H9 (cell line): ENCODE measurements at regions not wholly inside any gene's neighbourhood (a gene's known extent, or its start where the extent isn't known, plus 50 kb on each side); places are given as distances from the start of the nearest gene placed in this dataset.

Source experiments
- DNase-seq: peaks from one replicate; pipeline ENCODE4 v3.0.0-alpha.2; 2017
- H2AFZ ChIP-seq: one replicate; pipeline ENCODE4 v1.6.1; 2013; ENCODE audit warnings: mild to moderate bottlenecking, low read length, control low read depth, moderate library complexity
- H2AK5ac ChIP-seq: 2 replicates; pipeline ENCODE4 v1.6.1; 2013; ENCODE audit warnings: low read length, control low read depth, mixed read lengths; ENCODE audit not compliant: insufficient read length
- H2BK120ac ChIP-seq: one replicate; pipeline ENCODE4 v1.6.1; 2013; ENCODE audit warnings: low read depth, mild to moderate bottlenecking, low read length, control low read depth, inconsistent platforms; ENCODE audit not compliant: poor library complexity, severe bottlenecking
- H2BK12ac ChIP-seq: 2 replicates; pipeline ENCODE4 v1.6.1; 2013; ENCODE audit warnings: low read length, control low read depth, mixed read lengths, low read depth; ENCODE audit not compliant: insufficient read length
- H2BK15ac ChIP-seq: 2 replicates; pipeline ENCODE4 v1.6.1; 2013; ENCODE audit warnings: low read depth, low read length, control low read depth
- H2BK20ac ChIP-seq: one replicate; pipeline ENCODE4 v1.6.1; 2013; ENCODE audit warnings: low read depth, mild to moderate bottlenecking, low read length, control low read depth, inconsistent platforms; ENCODE audit not compliant: poor library complexity, severe bottlenecking
- H2BK5ac ChIP-seq: 2 replicates; pipeline ENCODE4 v1.6.1; 2013; ENCODE audit warnings: low read length, control low read depth, mixed read lengths; ENCODE audit not compliant: insufficient read length
- H3K14ac ChIP-seq: 2 replicates; pipeline ENCODE4 v1.6.1; 2013; ENCODE audit warnings: low read length, control low read depth; ENCODE audit not compliant: insufficient read depth
- H3K18ac ChIP-seq: 2 replicates; pipeline ENCODE4 v1.6.1; 2013; ENCODE audit warnings: low read depth, mild to moderate bottlenecking, mixed read lengths, low read length, control low read depth; ENCODE audit not compliant: insufficient read length
- H3K23ac ChIP-seq: 2 replicates; pipeline ENCODE4 v1.6.1; 2013; ENCODE audit warnings: low read length, control low read depth, mixed read lengths, low read depth; ENCODE audit not compliant: insufficient read length
- H3K23me2 ChIP-seq: 2 replicates; pipeline ENCODE4 v1.6.1; 2013; ENCODE audit warnings: low read depth, mild to moderate bottlenecking, mixed read lengths, low read length, control low read depth; ENCODE audit not compliant: insufficient read length, poor library complexity, severe bottlenecking
- H3K27ac ChIP-seq: 2 replicates; pipeline ENCODE4 v1.5.1; 2013; ENCODE audit warnings: low read length, control low read depth, mixed read lengths, low read depth; ENCODE audit not compliant: insufficient read length
- H3K27me3 ChIP-seq: 2 replicates; pipeline ENCODE4 v1.6.1; 2013; ENCODE audit warnings: low read length, control low read depth, inconsistent platforms; ENCODE audit not compliant: insufficient read depth
- H3K4ac ChIP-seq: 2 replicates; pipeline ENCODE4 v1.6.1; 2013; ENCODE audit warnings: low read depth, mild to moderate bottlenecking, control low read depth, inconsistent platforms, low read length, moderate library complexity
- H3K4me1 ChIP-seq: 2 replicates; pipeline ENCODE4 v1.6.1; 2013; ENCODE audit warnings: low read length, control low read depth, inconsistent platforms; ENCODE audit not compliant: insufficient read depth
- H3K4me2 ChIP-seq: 2 replicates; pipeline ENCODE4 v1.6.1; 2013; ENCODE audit warnings: low read length, control low read depth, mixed read lengths; ENCODE audit not compliant: insufficient read length, insufficient read depth
- H3K56ac ChIP-seq: 2 replicates; pipeline ENCODE4 v1.6.1; 2013; ENCODE audit warnings: low read depth, mild to moderate bottlenecking, mixed read lengths, low read length, control low read depth; ENCODE audit not compliant: insufficient read length
- H3K79me1 ChIP-seq: 2 replicates; pipeline ENCODE4 v1.6.1; 2013; ENCODE audit warnings: low read depth, mild to moderate bottlenecking, moderate library complexity, low read length, control low read depth, inconsistent platforms; ENCODE audit not compliant: insufficient read depth, poor library complexity, severe bottlenecking
- H3K79me2 ChIP-seq: 2 replicates; pipeline ENCODE4 v1.6.1; 2013; ENCODE audit warnings: low read length, control low read depth, inconsistent platforms; ENCODE audit not compliant: insufficient read depth
- H3K9ac ChIP-seq: 2 replicates; pipeline ENCODE4 v1.6.1; 2013; ENCODE audit warnings: low read length, control low read depth, mixed read lengths; ENCODE audit not compliant: insufficient read length; ENCODE audit errors: extremely low read depth
- H3K9me3 ChIP-seq: one replicate; pipeline ENCODE4 v1.6.1; 2013; ENCODE audit warnings: low read depth, low read length, inconsistent platforms; ENCODE audit not compliant: control insufficient read depth
- H3T11ph ChIP-seq: one replicate; pipeline ENCODE4 v1.6.1; 2013; ENCODE audit warnings: mild to moderate bottlenecking, low read length, control low read depth, inconsistent platforms
- H4K20me1 ChIP-seq: one replicate; pipeline ENCODE4 v1.6.1; 2013; ENCODE audit not compliant: control insufficient read depth, insufficient read length, insufficient read depth
- H4K5ac ChIP-seq: 2 replicates; pipeline ENCODE4 v1.6.1; 2013; ENCODE audit warnings: low read depth, mild to moderate bottlenecking, mixed read lengths, low read length, control low read depth; ENCODE audit not compliant: insufficient read length
- H4K8ac ChIP-seq: replicated peaks from 2 replicates; pipeline ENCODE4 v1.6.1; 2013; ENCODE audit warnings: low read length, control low read depth, mixed read lengths, low read depth; ENCODE audit not compliant: insufficient read length
- H4K91ac ChIP-seq: 2 replicates; pipeline ENCODE4 v1.6.1; 2013; ENCODE audit warnings: low read depth, mild to moderate bottlenecking, moderate library complexity, mixed read lengths, low read length, control low read depth; ENCODE audit not compliant: insufficient read length
- H3K27ac Mint-ChIP-seq, 3 experiments: 2 replicates in 2 of 3; 3 replicates in 1 of 3; pipeline ENCODE4 v1.8.0; 2020 to 2021; ENCODE audit warnings: mixed read lengths in 3 of 3, mild to moderate bottlenecking in 1 of 3, moderate library complexity in 1 of 3
- H3K27me3 Mint-ChIP-seq: 2 replicates; pipeline ENCODE4 v1.8.0; 2021; ENCODE audit warnings: low read depth, mild to moderate bottlenecking, moderate library complexity, mixed read lengths
- H3K36me3 Mint-ChIP-seq, 3 experiments: 2 replicates in 2 of 3; 3 replicates in 1 of 3; pipeline ENCODE4 v1.8.0; 2020 to 2021; ENCODE audit warnings: low read depth in 3 of 3, mixed read lengths in 3 of 3; ENCODE audit not compliant: insufficient read depth in 1 of 3
- H3K4me1 Mint-ChIP-seq, 2 experiments: 2 replicates each; pipeline ENCODE4 v1.8.0; 2020; ENCODE audit warnings: mixed read lengths in 2 of 2
- H3K4me3 Mint-ChIP-seq, 2 experiments: 2 replicates in 1 of 2; 3 replicates in 1 of 2; pipeline ENCODE4 v1.8.0; 2020 to 2021; ENCODE audit warnings: mild to moderate bottlenecking in 2 of 2, mixed read lengths in 2 of 2, moderate library complexity in 1 of 2
- H3K9me3 Mint-ChIP-seq, 2 experiments: 2 replicates in 1 of 2; 3 replicates in 1 of 2; pipeline ENCODE4 v1.8.0; 2020; ENCODE audit warnings: mild to moderate bottlenecking in 2 of 2, mixed read lengths in 2 of 2, moderate library complexity in 1 of 2
- CTCF ChIP-seq: fragments of 200-600 bp; sonication (generic); conservative IDR thresholded peaks from 3 replicates; pipeline ENCODE4 v1.8.0; 2021; ENCODE audit warnings: antibody characterized with exemption, mild to moderate bottlenecking
- WGBS: extraction: QIAGEN DNeasy Blood & Tissue Kit; methylation state at CpG from one replicate; pipeline ENCODE4 v1.1.7; 2013; ENCODE audit warnings: missing lambda C conversion rate, low lambda C conversion rate, mixed read lengths; ENCODE audit not compliant: insufficient read length; ENCODE audit errors: extremely low coverage; 5-methylcytosine and 5-hydroxymethylcytosine counted together

DNA sequence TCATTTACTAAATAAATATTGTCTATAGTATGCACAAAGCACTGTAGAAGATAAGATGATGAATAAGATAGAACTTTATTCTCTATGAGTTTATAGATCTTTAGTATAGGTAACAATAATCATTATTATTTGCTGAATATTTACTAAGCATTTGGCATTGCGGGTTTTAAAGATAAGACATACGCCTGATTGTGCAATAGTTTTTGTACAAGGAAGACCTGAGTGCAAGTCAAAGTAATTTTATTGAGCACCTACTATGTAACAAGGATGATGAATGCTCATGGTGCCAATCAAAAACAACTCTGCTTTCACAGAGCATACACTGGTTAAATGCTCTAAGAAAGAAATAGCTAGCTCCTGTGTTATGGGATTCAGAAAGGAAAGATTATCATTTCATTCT lies 1461.7 kb upstream of the FLRT2 start:
- H3K27me3 Mint-ChIP-seq: no peaks in the 10 kb centered on the region
- H3K9me3 Mint-ChIP-seq: no peaks in the 10 kb centered on the region
- no peak overlapping the region for H2BK20ac ChIP-seq

More for the DNA sequence above, 1461.7 kb upstream of the FLRT2 start:
- no peak overlapping the region for H3K14ac ChIP-seq
- no peak overlapping the region for H2BK15ac ChIP-seq
- H3K79me2 ChIP-seq: no peaks in the 10 kb centered on the region
- no peak overlapping the region for H2BK5ac ChIP-seq
- no peak for DNase-seq
- H3K23ac ChIP-seq: no peak overlapping the region
- no peak overlapping the region for H4K5ac ChIP-seq
- Mint-ChIP-seq H3K4me1 (peaks cover 0 to 3% of the 10 kb centered on the region in 2 experiments; a peak in 1 of 4 replicates), H3K27ac (no peak overlapping the region), H3K4me3 (no peak overlapping the region), H3K36me3 (no peaks in the 10 kb centered on the region)
- no peak overlapping the region for H3K56ac ChIP-seq
- no peak overlapping the region for H2AK5ac ChIP-seq
- H2BK120ac ChIP-seq: no peak overlapping the region
- H3K23me2 ChIP-seq: no peaks in the 10 kb centered on the region
- H3T11ph ChIP-seq: no peak overlapping the region
- H4K91ac ChIP-seq: no peak overlapping the region
- no peak overlapping the region for H2AFZ ChIP-seq
- H3K79me1 ChIP-seq: no peaks in the 10 kb centered on the region
- no CpG with 5 or more reads among the region's 2 CpGs for WGBS
- H3K9ac ChIP-seq: no peak overlapping the region
- H3K9me3 ChIP-seq: no peaks in the 10 kb centered on the region
- no peak overlapping the region for H3K18ac ChIP-seq
- H3K4ac ChIP-seq: no peak overlapping the region
- no peak overlapping the region for H4K8ac ChIP-seq
- H2BK12ac ChIP-seq: no peak overlapping the region
- TF ChIP-seq CTCF: no peak
- H3K4me1 ChIP-seq: no peaks in the 10 kb centered on the region
- no peak overlapping the region for H3K4me2 ChIP-seq
- H4K20me1 ChIP-seq: no peaks in the 10 kb centered on the region
- no peaks in the 10 kb centered on the region for H3K27me3 ChIP-seq
- no peak overlapping the region for H3K27ac ChIP-seq
